ENCODE measurements at regions not wholly inside any gene's neighbourhood (a gene's known extent, or its start where the extent isn't known, plus 50 kb on each side); places are given as distances from the start of the nearest gene placed in this dataset.

- Histone ChIP-seq H3K4me1 (ENCODE audit: control insufficient read depth in 2 of 2, insufficient read depth in 2 of 2, low read length in 2 of 2) (peaks cover 46 to 54% of the 10 kb centered on the region in 2 donors), H3K27ac (ENCODE audit: low read length in 2 of 2) (peak overlapping the region in 1 of 2 donors; percentile 10), H3K79me2 (ENCODE audit: control insufficient read depth, insufficient read depth, low read length) (peaks cover 17% of the 10 kb centered on the region), H3K9ac (ENCODE audit: low read length) (no peak overlapping the region), H4K20me1 (ENCODE audit: control insufficient read depth, insufficient read depth, low read length, poor library complexity, severe bottlenecking) (no peaks in the 10 kb centered on the region), H2AFZ (ENCODE audit: insufficient read depth, low read depth, low read length, poor library complexity, severe bottlenecking) (peak overlapping the region; percentile 48), H3K9me3 (ENCODE audit: control extremely low read depth in 1 of 3, control insufficient read depth in 2 of 3, insufficient read depth in 1 of 3, low read length in 2 of 3) (no peaks in the 10 kb centered on the region), H3K27me3 (replicated peaks in 1 of 4; ENCODE audit: control extremely low read depth in 1 of 4, control insufficient read depth in 3 of 4, insufficient read depth in 4 of 4, low read length in 3 of 4) (no peaks in the 10 kb centered on the region), H3K4me3 (ENCODE audit: control extremely low read depth in 1 of 5, extremely low read depth in 1 of 5, insufficient read depth in 1 of 5, low read depth in 2 of 5, low read length in 4 of 5) (no peak overlapping the region), H3K36me3 (replicated peaks in 1 of 2; ENCODE audit: control extremely low read depth in 1 of 2, control insufficient read depth in 1 of 2, extremely low read depth in 1 of 2, insufficient read depth in 2 of 2, low read length in 1 of 2) (no peaks in the 10 kb centered on the region), H3K4me2 (replicated peaks; ENCODE audit: low read depth, low read length, poor library complexity, severe bottlenecking) (peak overlapping the region; percentile 55)
- peak overlapping the region; percentile 61 for H3K27ac Mint-ChIP-seq
- WGBS (ENCODE audit: insufficient coverage): 59% methylated on average over 3 of the region's 5 CpGs
- H3K27me3 Mint-ChIP-seq: no peaks in the 10 kb centered on the region
- POLR2A ChIA-PET: no interaction called here
- TF ChIP-seq, protein P1, sequence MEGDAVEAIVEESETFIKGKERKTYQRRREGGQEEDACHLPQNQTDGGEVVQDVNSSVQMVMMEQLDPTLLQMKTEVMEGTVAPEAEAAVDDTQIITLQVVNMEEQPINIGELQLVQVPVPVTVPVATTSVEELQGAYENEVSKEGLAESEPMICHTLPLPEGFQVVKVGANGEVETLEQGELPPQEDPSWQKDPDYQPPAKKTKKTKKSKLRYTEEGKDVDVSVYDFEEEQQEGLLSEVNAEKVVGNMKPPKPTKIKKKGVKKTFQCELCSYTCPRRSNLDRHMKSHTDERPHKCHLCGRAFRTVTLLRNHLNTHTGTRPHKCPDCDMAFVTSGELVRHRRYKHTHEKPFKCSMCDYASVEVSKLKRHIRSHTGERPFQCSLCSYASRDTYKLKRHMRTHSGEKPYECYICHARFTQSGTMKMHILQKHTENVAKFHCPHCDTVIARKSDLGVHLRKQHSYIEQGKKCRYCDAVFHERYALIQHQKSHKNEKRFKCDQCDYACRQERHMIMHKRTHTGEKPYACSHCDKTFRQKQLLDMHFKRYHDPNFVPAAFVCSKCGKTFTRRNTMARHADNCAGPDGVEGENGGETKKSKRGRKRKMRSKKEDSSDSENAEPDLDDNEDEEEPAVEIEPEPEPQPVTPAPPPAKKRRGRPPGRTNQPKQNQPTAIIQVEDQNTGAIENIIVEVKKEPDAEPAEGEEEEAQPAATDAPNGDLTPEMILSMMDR (IDR thresholded peaks at IDR 0.05): no peak
- no peak for TF ChIP-seq EZH2 (IDR thresholded peaks at IDR 0.05; ENCODE audit: borderline replicate concordance, insufficient read depth, low read depth, low read length, poor library complexity, severe bottlenecking)
- CTCF ChIA-PET: no interaction called here
- no peak for DNase-seq
- peaks cover 65% of the 10 kb centered on the region for H3K4me1 Mint-ChIP-seq
- no peak for ATAC-seq (ENCODE audit: low read depth)
- intact Hi-C loops (cut with micrococcal nuclease): no loop called here
- H3K9me3 Mint-ChIP-seq (ENCODE audit: insufficient read depth): no peaks in the 10 kb centered on the region
- peak overlapping the region; percentile 63 for H3K4me3 Mint-ChIP-seq
Observed at GRCh38 chr2:196288006-196288538, 116.7 kb upstream of the STK17B start.

DNA sequence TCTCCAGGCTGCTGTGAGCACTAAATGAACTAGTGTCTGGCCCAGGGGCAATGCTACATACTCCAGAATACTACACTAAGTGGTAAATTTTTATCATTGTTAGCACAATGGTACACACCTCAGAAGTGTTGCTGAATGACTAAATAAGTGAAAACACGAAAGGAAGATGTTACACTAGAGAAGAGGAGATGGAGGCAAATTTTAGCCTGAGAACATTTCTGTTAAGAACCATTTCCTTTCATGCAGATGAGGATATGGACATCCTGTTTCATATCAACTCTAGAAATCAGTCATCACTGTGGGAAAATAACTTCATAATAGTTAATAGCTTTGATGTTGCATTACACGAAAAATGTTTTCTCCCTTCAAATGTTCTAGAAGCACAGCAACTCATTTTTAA lies 117.6 kb upstream of the STK17B start:
- H3K27ac Mint-ChIP-seq: peak overlapping the region; percentile 50
- POLR2A ChIA-PET: no interaction called here
- intact Hi-C loops (cut with micrococcal nuclease): no loop called here

More for the DNA sequence above, 117.6 kb upstream of the STK17B start:
- Histone ChIP-seq H3K9ac (ENCODE audit: low read length) (no peak overlapping the region), H3K27ac (ENCODE audit: low read length in 2 of 2) (no peak overlapping the region), H3K79me2 (ENCODE audit: control insufficient read depth, insufficient read depth, low read length) (peaks cover 11% of the 10 kb centered on the region), H3K4me2 (replicated peaks; ENCODE audit: low read depth, low read length, poor library complexity, severe bottlenecking) (peak overlapping the region; percentile 55), H3K27me3 (replicated peaks in 1 of 4; ENCODE audit: control extremely low read depth in 1 of 4, control insufficient read depth in 3 of 4, insufficient read depth in 4 of 4, low read length in 3 of 4) (no peaks in the 10 kb centered on the region), H2AFZ (ENCODE audit: insufficient read depth, low read depth, low read length, poor library complexity, severe bottlenecking) (peak overlapping the region; percentile 40), H3K4me1 (ENCODE audit: control insufficient read depth in 2 of 2, insufficient read depth in 2 of 2, low read length in 2 of 2) (peaks cover 46 to 54% of the 10 kb centered on the region in 2 donors), H3K36me3 (replicated peaks in 1 of 2; ENCODE audit: control extremely low read depth in 1 of 2, control insufficient read depth in 1 of 2, extremely low read depth in 1 of 2, insufficient read depth in 2 of 2, low read length in 1 of 2) (no peaks in the 10 kb centered on the region), H3K9me3 (ENCODE audit: control extremely low read depth in 1 of 3, control insufficient read depth in 2 of 3, insufficient read depth in 1 of 3, low read length in 2 of 3) (no peaks in the 10 kb centered on the region), H3K4me3 (ENCODE audit: control extremely low read depth in 1 of 5, extremely low read depth in 1 of 5, insufficient read depth in 1 of 5, low read depth in 2 of 5, low read length in 4 of 5) (peak overlapping the region in 1 of 5 experiments; percentile 14), H4K20me1 (ENCODE audit: control insufficient read depth, insufficient read depth, low read length, poor library complexity, severe bottlenecking) (no peaks in the 10 kb centered on the region)
- TF ChIP-seq, protein P1 (IDR thresholded peaks at IDR 0.05): no peak
- TF ChIP-seq EZH2 (IDR thresholded peaks at IDR 0.05; ENCODE audit: borderline replicate concordance, insufficient read depth, low read depth, low read length, poor library complexity, severe bottlenecking): no peak
- no peaks in the 10 kb centered on the region for H3K27me3 Mint-ChIP-seq
- H3K9me3 Mint-ChIP-seq (ENCODE audit: insufficient read depth): no peaks in the 10 kb centered on the region
- H3K4me3 Mint-ChIP-seq: no peak overlapping the region
- peaks cover 64% of the 10 kb centered on the region for H3K4me1 Mint-ChIP-seq
- ATAC-seq (ENCODE audit: low read depth) (no peak), DNase-seq (no peak)
- WGBS (ENCODE audit: insufficient coverage): no CpG with 5 or more reads among the region's 2 CpGs
- CTCF ChIA-PET: interaction anchor here (1.0 to 8.5 kb wide), 3 partner anchors 12 to 211 kb away, joined by 5 to 56 read pairs (median 6); no protein-coding TSS in a partner anchor
